Astrocyte of the cerebellum (primary cell): ENCODE measurements at regions not wholly inside any gene's neighbourhood (a gene's known extent, or its start where the extent isn't known, plus 50 kb on each side); places are given as distances from the start of the nearest gene placed in this dataset.

ENCODE experiments used
- DNase-seq: peaks from one replicate; pipeline ENCODE4 v3.0.0-alpha.2; 2011; ENCODE audit warnings: low read depth
- H3K4me3 ChIP-seq: 2 replicates; pipeline ENCODE4 v1.5.1; 2011; ENCODE audit warnings: mild to moderate bottlenecking, low read depth, low read length, moderate library complexity
- CTCF ChIP-seq: IDR thresholded peaks from 2 replicates; pipeline ENCODE4 v1.5.1; 2012; ENCODE audit warnings: low read length, low read depth, moderate library complexity, mild to moderate bottlenecking; ENCODE audit errors: missing control alignments
- in situ Hi-C: cut with HindIII; loops from 2 replicates; pipeline ENCODE4 v1.10.0; 2017; ENCODE audit warnings: low sequenced_read_pairs

GRCh38 chr12:19688532-19688931 is 249.2 kb downstream of the AEBP2 start:
- in situ Hi-C loops = no loop called here
- peak; percentile 45 for DNase-seq
- no peak for TF ChIP-seq CTCF
- no peak overlapping the region for H3K4me3 ChIP-seq

GRCh38 chr12:19689226-19689625 is 249.9 kb downstream of the AEBP2 start:
- no peak for TF ChIP-seq CTCF
- no peak for DNase-seq
- H3K4me3 ChIP-seq = no peak overlapping the region
- in situ Hi-C loops = no loop called here

- no peak for DNase-seq
- TF ChIP-seq CTCF = no peak
- H3K4me3 ChIP-seq = no peak overlapping the region
- in situ Hi-C loops = no loop called here
These were observed 250.6 kb downstream of the AEBP2 start for GRCh38 chr12:19689801-19690472.

- H3K4me3 ChIP-seq = no peak overlapping the region
- in situ Hi-C loops = no loop called here
- no peak for TF ChIP-seq CTCF
- DNase-seq = no peak
These were observed 252.8 kb downstream of the AEBP2 start for GRCh38 chr12:19692091-19692490.

- no peak overlapping the region for H3K4me3 ChIP-seq
- no peak for TF ChIP-seq CTCF
- in situ Hi-C loops = no loop called here
- DNase-seq = no peak
These were observed 253.3 kb downstream of the AEBP2 start for GRCh38 chr12:19692566-19692965.

- no peak for TF ChIP-seq CTCF
- no peak overlapping the region for H3K4me3 ChIP-seq
- in situ Hi-C loops = no loop called here
- DNase-seq = no peak
These were observed 255.3 kb downstream of the AEBP2 start for GRCh38 chr12:19694627-19695026.
